ENCODE measurements at regions not wholly inside any gene's neighbourhood (a gene's known extent, or its start where the extent isn't known, plus 50 kb on each side); places are given as distances from the start of the nearest gene placed in this dataset.

GRCh38 chr6:92623431-92623830 lies 795.9 kb downstream of the EPHA7 start:
- TF ChIP-seq, protein P1, sequence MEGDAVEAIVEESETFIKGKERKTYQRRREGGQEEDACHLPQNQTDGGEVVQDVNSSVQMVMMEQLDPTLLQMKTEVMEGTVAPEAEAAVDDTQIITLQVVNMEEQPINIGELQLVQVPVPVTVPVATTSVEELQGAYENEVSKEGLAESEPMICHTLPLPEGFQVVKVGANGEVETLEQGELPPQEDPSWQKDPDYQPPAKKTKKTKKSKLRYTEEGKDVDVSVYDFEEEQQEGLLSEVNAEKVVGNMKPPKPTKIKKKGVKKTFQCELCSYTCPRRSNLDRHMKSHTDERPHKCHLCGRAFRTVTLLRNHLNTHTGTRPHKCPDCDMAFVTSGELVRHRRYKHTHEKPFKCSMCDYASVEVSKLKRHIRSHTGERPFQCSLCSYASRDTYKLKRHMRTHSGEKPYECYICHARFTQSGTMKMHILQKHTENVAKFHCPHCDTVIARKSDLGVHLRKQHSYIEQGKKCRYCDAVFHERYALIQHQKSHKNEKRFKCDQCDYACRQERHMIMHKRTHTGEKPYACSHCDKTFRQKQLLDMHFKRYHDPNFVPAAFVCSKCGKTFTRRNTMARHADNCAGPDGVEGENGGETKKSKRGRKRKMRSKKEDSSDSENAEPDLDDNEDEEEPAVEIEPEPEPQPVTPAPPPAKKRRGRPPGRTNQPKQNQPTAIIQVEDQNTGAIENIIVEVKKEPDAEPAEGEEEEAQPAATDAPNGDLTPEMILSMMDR (IDR thresholded peaks at IDR 0.05) = no peak
- TF ChIP-seq POLR2A (IDR thresholded peaks at IDR 0.05) = no peak

All from body of pancreas (tissue), 4 donors.